Loucy (cell line): ENCODE measurements at regions not wholly inside any gene's neighbourhood (a gene's known extent, or its start where the extent isn't known, plus 50 kb on each side); places are given as distances from the start of the nearest gene placed in this dataset.

Experiments used
- H2AFZ ChIP-seq: fragments of 200-600 bp; sonication (generic); 2 replicates; pipeline ENCODE4 v1.6.0; 2016; ENCODE audit warnings: antibody characterized with exemption, mild to moderate bottlenecking, low read length, moderate library complexity
- H3F3A ChIP-seq: fragments of 200-600 bp; 2 replicates; pipeline ENCODE4 v1.6.0; 2016; ENCODE audit warnings: antibody characterized with exemption, low read depth, mild to moderate bottlenecking
- H3K27me3 ChIP-seq: fragments of 200-600 bp; sonication (generic); 2 replicates; pipeline ENCODE4 v1.6.1; 2014; ENCODE audit warnings: low read length, mild to moderate bottlenecking; ENCODE audit not compliant: insufficient read depth, poor library complexity, severe bottlenecking
- H3K36me3 ChIP-seq: fragments of 200-600 bp; sonication (generic); 2 replicates; pipeline ENCODE4 v1.6.1; 2016; ENCODE audit warnings: low read length; ENCODE audit not compliant: insufficient read depth
- H3K4me1 ChIP-seq: fragments of 200-600 bp; sonication (generic); 2 replicates; pipeline ENCODE4 v1.5.1; 2014; ENCODE audit warnings: low read length, mild to moderate bottlenecking; ENCODE audit not compliant: insufficient read depth, poor library complexity, severe bottlenecking
- H3K4me2 ChIP-seq: fragments of 200-600 bp; sonication (generic); 2 replicates; pipeline ENCODE4 v1.6.0; 2014; ENCODE audit warnings: antibody characterized with exemption, low read length, low read depth, mild to moderate bottlenecking; ENCODE audit not compliant: poor library complexity, severe bottlenecking
- H3K4me3 ChIP-seq: fragments of 200-600 bp; sonication (generic); 2 replicates; pipeline ENCODE4 v1.5.1; 2014; ENCODE audit warnings: low read length, mild to moderate bottlenecking, mixed read lengths; ENCODE audit not compliant: poor library complexity, severe bottlenecking
- H3K79me2 ChIP-seq: fragments of 200-600 bp; sonication (generic); 2 replicates; pipeline ENCODE4 v1.6.1; 2014; ENCODE audit warnings: low read length; ENCODE audit not compliant: insufficient read depth
- H3K9ac ChIP-seq: fragments of 200-600 bp; sonication (generic); 2 replicates; pipeline ENCODE4 v1.6.0; 2014; ENCODE audit warnings: mild to moderate bottlenecking, low read depth, low read length, moderate library complexity; ENCODE audit not compliant: poor library complexity, severe bottlenecking
- H3K9me2 ChIP-seq: fragments of 200-600 bp; sonication (generic); replicated peaks from 2 replicates; pipeline ENCODE4 v1.6.1; 2016; ENCODE audit warnings: low read depth, low read length, mixed read lengths
- H3K9me3 ChIP-seq: fragments of 200-600 bp; sonication (generic); 2 replicates; pipeline ENCODE4 v1.6.1; 2014; ENCODE audit warnings: mild to moderate bottlenecking, antibody characterized with exemption, low read length, low read depth; ENCODE audit not compliant: insufficient read depth
- H4K20me1 ChIP-seq: fragments of 200-600 bp; sonication (generic); 2 replicates; pipeline ENCODE4 v1.6.0; 2014; ENCODE audit warnings: antibody characterized with exemption, low read length, mild to moderate bottlenecking; ENCODE audit not compliant: insufficient read depth, poor library complexity, severe bottlenecking
- CTCF ChIP-seq: fragments of 200-600 bp; sonication (generic); conservative IDR thresholded peaks from 2 replicates; pipeline ENCODE4 v1.5.1; 2014; ENCODE audit warnings: mild to moderate bottlenecking, antibody characterized with exemption, low read length
- EZH2phosphoT487 ChIP-seq: fragments of 200-600 bp; IDR thresholded peaks from 2 replicates; pipeline ENCODE4 v1.6.1; 2018; ENCODE audit warnings: antibody characterized with exemption, mild to moderate bottlenecking, moderate library complexity, borderline replicate concordance

- Histone ChIP-seq H3K4me3 (no peak overlapping the region), H3K27me3 (no peaks in the 10 kb centered on the region), H3K9me3 (no peaks in the 10 kb centered on the region), H3K36me3 (no peaks in the 10 kb centered on the region), H2AFZ (no peak overlapping the region), H4K20me1 (no peaks in the 10 kb centered on the region), H3K9me2 (no peaks in the 10 kb centered on the region), H3K4me1 (no peaks in the 10 kb centered on the region), H3K79me2 (no peaks in the 10 kb centered on the region), H3F3A (no peaks in the 10 kb centered on the region), H3K4me2 (no peak overlapping the region), H3K9ac (no peak overlapping the region)
- TF ChIP-seq CTCF (no peak), EZH2phosphoT487 (no peak)
Observed at GRCh38 chr16:60922920-60923319, 1113.3 kb downstream of the CDH8 start.

DNA sequence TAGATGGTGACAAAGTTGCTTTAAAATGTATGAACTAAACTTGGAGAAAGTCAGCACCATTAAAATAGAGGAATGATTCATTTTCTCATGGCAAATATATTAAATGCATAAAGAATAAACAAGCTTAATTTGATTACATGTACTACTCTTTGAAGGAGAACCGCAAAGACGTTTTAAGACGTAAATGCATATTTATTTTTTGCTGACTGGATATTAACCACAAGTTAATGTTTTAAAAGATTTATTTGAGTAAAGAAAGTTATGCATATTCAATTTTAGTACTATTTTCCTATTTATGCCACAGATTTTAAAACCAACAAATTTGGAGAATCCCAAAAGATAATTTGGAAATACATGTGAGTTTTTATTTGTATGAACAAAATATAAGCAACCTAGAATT is 1121.9 kb downstream of the CDH8 start:
- H3K4me3 ChIP-seq, result no peak overlapping the region
- H3K9me3 ChIP-seq, result no peaks in the 10 kb centered on the region

GRCh38 chr16:60907645-60908044 is 1128.6 kb downstream of the CDH8 start:
- Histone ChIP-seq H3K4me1 (no peaks in the 10 kb centered on the region), H3K4me3 (no peak overlapping the region), H3K79me2 (no peaks in the 10 kb centered on the region), H2AFZ (no peak overlapping the region), H3K4me2 (no peak overlapping the region), H4K20me1 (no peaks in the 10 kb centered on the region), H3K9me2 (no peaks in the 10 kb centered on the region), H3K27me3 (no peaks in the 10 kb centered on the region), H3K9ac (no peak overlapping the region), H3F3A (no peaks in the 10 kb centered on the region), H3K36me3 (no peaks in the 10 kb centered on the region), H3K9me3 (no peaks in the 10 kb centered on the region)
- TF ChIP-seq EZH2phosphoT487, result no peak
- no peak for TF ChIP-seq CTCF

More for the DNA sequence above, 1121.9 kb downstream of the CDH8 start:
- TF ChIP-seq EZH2phosphoT487 (no peak), CTCF (no peak)
- Histone ChIP-seq H3K4me1 (no peaks in the 10 kb centered on the region), H3K9me2 (no peaks in the 10 kb centered on the region), H2AFZ (no peak overlapping the region), H3K9ac (no peak overlapping the region), H4K20me1 (no peaks in the 10 kb centered on the region), H3K27me3 (no peaks in the 10 kb centered on the region), H3K4me2 (no peak overlapping the region), H3K79me2 (no peaks in the 10 kb centered on the region), H3F3A (no peaks in the 10 kb centered on the region), H3K36me3 (no peaks in the 10 kb centered on the region)
